Smooth muscle cell (in vitro differentiated cells): ENCODE measurements at regions not wholly inside any gene's neighbourhood (a gene's known extent, or its start where the extent isn't known, plus 50 kb on each side); places are given as distances from the start of the nearest gene placed in this dataset.

Experiments used
- DNase-seq: peaks from one replicate; lab custom pipeline; 2025; ENCODE audit not compliant: unreplicated experiment; lab: John Stamatoyannopoulos, UW
- H2AFZ ChIP-seq: fragments of 200-600 bp; sonication (generic); 2 replicates; pipeline ENCODE4 v1.6.0; 2016; ENCODE audit warnings: antibody characterized with exemption, low read depth, mild to moderate bottlenecking
- H3F3A ChIP-seq: fragments of 200-600 bp; sonication (generic); 2 replicates; pipeline ENCODE4 v1.6.0; 2017; ENCODE audit warnings: antibody characterized with exemption, low read depth
- H3K27ac ChIP-seq: fragments of 200-600 bp; sonication (generic); 2 replicates; pipeline ENCODE4 v1.5.1; 2016; ENCODE audit warnings: low read depth, mild to moderate bottlenecking
- H3K27me3 ChIP-seq: fragments of 200-600 bp; sonication (generic); 2 replicates; pipeline ENCODE4 v1.6.1; 2016; ENCODE audit warnings: low read depth, mild to moderate bottlenecking
- H3K36me3 ChIP-seq: fragments of 200-600 bp; sonication (generic); 2 replicates; pipeline ENCODE4 v1.5.1; 2016; ENCODE audit warnings: low read depth
- H3K4me1 ChIP-seq: fragments of 200-600 bp; sonication (generic); 2 replicates; pipeline ENCODE4 v1.5.1; 2016; ENCODE audit warnings: low read depth
- H3K4me2 ChIP-seq: fragments of 200-600 bp; sonication (generic); 2 replicates; pipeline ENCODE4 v1.6.0; 2016; ENCODE audit warnings: mild to moderate bottlenecking
- H3K4me3 ChIP-seq: fragments of 200-600 bp; sonication (generic); 2 replicates; pipeline ENCODE4 v1.5.1; 2016; ENCODE audit warnings: mild to moderate bottlenecking
- H3K79me2 ChIP-seq: fragments of 200-600 bp; sonication (generic); 2 replicates; pipeline ENCODE4 v1.6.0; 2016; ENCODE audit warnings: low read depth, mild to moderate bottlenecking
- H3K9ac ChIP-seq: fragments of 200-600 bp; sonication (generic); 2 replicates; pipeline ENCODE4 v1.6.0; 2016; ENCODE audit warnings: low read depth
- H3K9me3 ChIP-seq: fragments of 200-600 bp; sonication (generic); replicated peaks from 2 replicates; pipeline ENCODE4 v1.5.1; 2016; ENCODE audit warnings: low read depth
- H4K20me1 ChIP-seq: fragments of 200-600 bp; sonication (generic); 2 replicates; pipeline ENCODE4 v1.6.0; 2016; ENCODE audit warnings: low read depth
- CTCF ChIP-seq: fragments of 200-600 bp; sonication (generic); IDR thresholded peaks from 2 replicates; pipeline ENCODE4 v1.5.1; 2017; ENCODE audit warnings: borderline replicate concordance, mild to moderate bottlenecking, antibody characterized with exemption; ENCODE audit not compliant: insufficient read depth, poor library complexity, severe bottlenecking
- WGBS: methylation state at CpG from one replicate; pipeline ENCODE4 v1.1.7; 2016; ENCODE audit warnings: low lambda C conversion rate; 5-methylcytosine and 5-hydroxymethylcytosine counted together

- H4K20me1 ChIP-seq, result no peaks in the 10 kb centered on the region
- no peak overlapping the region for H2AFZ ChIP-seq
- no peak overlapping the region for H3K9ac ChIP-seq
- H3K27me3 ChIP-seq, result no peaks in the 10 kb centered on the region
- WGBS, result 72% methylated on average over 4 of the region's 4 CpGs
- no peaks in the 10 kb centered on the region for H3K4me1 ChIP-seq
- H3K27ac ChIP-seq, result no peak overlapping the region
- no peak for DNase-seq
- no peaks in the 10 kb centered on the region for H3K36me3 ChIP-seq
- no peak overlapping the region for H3K4me2 ChIP-seq
- H3K9me3 ChIP-seq, result no peaks in the 10 kb centered on the region
- no peaks in the 10 kb centered on the region for H3K79me2 ChIP-seq
- H3F3A ChIP-seq, result no peaks in the 10 kb centered on the region
- no peak overlapping the region for H3K4me3 ChIP-seq
- TF ChIP-seq CTCF, result no peak
Measured at GRCh38 chr2:35915261-35915660, 440.3 kb upstream of the CRIM1 start.

DNA sequence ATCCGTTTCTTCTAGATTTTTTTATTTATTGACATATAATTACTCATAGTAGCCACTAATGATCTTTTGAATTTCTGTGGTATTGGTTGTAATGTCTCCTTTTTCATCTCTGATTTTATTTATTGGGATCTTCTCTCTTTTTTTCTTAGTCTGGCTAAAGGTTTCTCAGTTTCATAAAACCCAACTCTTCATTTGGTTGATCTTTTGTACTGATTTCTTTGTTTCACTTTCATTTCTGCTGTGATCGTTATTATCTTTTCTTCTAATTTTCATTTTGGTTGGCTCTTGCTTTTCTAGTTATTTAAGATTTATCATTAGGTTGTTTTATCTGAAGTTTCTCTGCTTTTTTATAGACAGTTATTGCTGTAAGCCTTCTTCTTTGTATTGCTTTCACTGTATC lies 463.6 kb upstream of the CRIM1 start:
- WGBS, result 80% methylated on average over 2 of the region's 2 CpGs
- Histone ChIP-seq H3K27ac (no peak overlapping the region), H3K9me3 (no peaks in the 10 kb centered on the region), H3K4me2 (no peak overlapping the region), H4K20me1 (no peaks in the 10 kb centered on the region), H3K79me2 (no peaks in the 10 kb centered on the region), H3K4me3 (no peak overlapping the region), H3F3A (no peaks in the 10 kb centered on the region), H3K27me3 (no peaks in the 10 kb centered on the region), H2AFZ (no peak overlapping the region), H3K4me1 (no peaks in the 10 kb centered on the region), H3K36me3 (no peaks in the 10 kb centered on the region), H3K9ac (no peak overlapping the region)
- DNase-seq, result no peak
- no peak for TF ChIP-seq CTCF

DNA sequence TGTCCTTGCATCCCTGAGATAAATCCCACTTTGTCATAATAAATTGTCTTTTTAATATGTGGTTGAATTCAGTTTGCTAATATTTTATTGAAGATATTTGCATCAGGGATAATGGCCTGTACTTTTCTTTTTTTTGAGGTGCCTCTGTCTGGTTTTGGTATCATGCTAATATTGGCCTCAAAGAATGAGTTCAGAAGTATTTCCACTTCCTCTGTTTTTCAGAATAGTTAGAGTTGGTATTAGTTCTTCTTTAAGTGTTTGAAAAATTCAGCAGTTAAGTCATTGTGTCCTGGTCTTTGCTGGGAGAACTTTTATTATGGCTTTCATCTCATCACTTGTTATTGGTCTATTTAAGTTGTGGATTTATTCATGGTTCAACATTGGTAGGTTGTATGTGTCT lies 464.1 kb upstream of the CRIM1 start:
- TF ChIP-seq CTCF, result no peak
- Histone ChIP-seq H2AFZ (no peak overlapping the region), H3K9me3 (no peaks in the 10 kb centered on the region), H3K4me3 (no peak overlapping the region), H3K27me3 (no peaks in the 10 kb centered on the region), H3K9ac (no peak overlapping the region), H3K4me1 (no peaks in the 10 kb centered on the region), H3K79me2 (no peaks in the 10 kb centered on the region), H3K27ac (no peak overlapping the region), H4K20me1 (no peaks in the 10 kb centered on the region), H3K4me2 (no peak overlapping the region), H3K36me3 (no peaks in the 10 kb centered on the region), H3F3A (no peaks in the 10 kb centered on the region)
- no peak for DNase-seq

DNA sequence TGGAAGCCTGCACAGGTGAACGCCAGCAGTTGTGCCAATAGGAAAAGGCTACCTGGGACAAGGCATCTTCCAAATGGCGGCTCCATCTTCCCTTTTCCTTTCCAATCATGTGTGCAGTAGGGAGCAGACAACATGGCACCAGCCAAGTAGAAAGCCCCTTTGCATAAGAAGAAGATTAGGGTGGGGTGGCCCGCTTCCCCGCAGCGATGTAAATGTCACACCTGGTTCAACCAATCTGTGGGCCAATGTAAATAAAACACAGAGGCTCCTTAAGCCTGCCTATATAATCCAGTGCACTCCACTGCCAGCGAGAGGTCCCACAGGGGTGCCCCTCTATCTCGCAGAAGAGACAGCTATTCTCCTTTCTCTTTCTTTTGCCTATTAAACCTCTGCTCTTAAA lies 468.4 kb upstream of the CRIM1 start:
- Histone ChIP-seq H3K79me2 (no peaks in the 10 kb centered on the region), H4K20me1 (no peaks in the 10 kb centered on the region), H3K9me3 (no peaks in the 10 kb centered on the region), H3K4me1 (no peaks in the 10 kb centered on the region), H3F3A (no peaks in the 10 kb centered on the region), H3K9ac (no peak overlapping the region), H3K36me3 (no peaks in the 10 kb centered on the region), H3K27me3 (no peaks in the 10 kb centered on the region), H2AFZ (no peak overlapping the region), H3K27ac (no peak overlapping the region), H3K4me3 (no peak overlapping the region), H3K4me2 (no peak overlapping the region)
- no peak for TF ChIP-seq CTCF
- WGBS, result 91% methylated on average over 7 of the region's 7 CpGs
- DNase-seq, result no peak
